ENCODE measurements at regions not wholly inside any gene's neighbourhood (a gene's known extent, or its start where the extent isn't known, plus 50 kb on each side); places are given as distances from the start of the nearest gene placed in this dataset.

GRCh38 chr1:62981434-62981833, 197.5 kb downstream of the ATG4C start:
- TF ChIP-seq EZH2phosphoT487 (IDR thresholded peaks at IDR 0.05; ENCODE audit: unreplicated experiment) (no peak), REST (IDR thresholded peaks at IDR 0.05; ENCODE audit: unreplicated experiment) (no peak), EZH2 (IDR thresholded peaks at IDR 0.05; ENCODE audit: low read depth, unreplicated experiment) (no peak)
- TF ChIP-seq, protein P1, sequence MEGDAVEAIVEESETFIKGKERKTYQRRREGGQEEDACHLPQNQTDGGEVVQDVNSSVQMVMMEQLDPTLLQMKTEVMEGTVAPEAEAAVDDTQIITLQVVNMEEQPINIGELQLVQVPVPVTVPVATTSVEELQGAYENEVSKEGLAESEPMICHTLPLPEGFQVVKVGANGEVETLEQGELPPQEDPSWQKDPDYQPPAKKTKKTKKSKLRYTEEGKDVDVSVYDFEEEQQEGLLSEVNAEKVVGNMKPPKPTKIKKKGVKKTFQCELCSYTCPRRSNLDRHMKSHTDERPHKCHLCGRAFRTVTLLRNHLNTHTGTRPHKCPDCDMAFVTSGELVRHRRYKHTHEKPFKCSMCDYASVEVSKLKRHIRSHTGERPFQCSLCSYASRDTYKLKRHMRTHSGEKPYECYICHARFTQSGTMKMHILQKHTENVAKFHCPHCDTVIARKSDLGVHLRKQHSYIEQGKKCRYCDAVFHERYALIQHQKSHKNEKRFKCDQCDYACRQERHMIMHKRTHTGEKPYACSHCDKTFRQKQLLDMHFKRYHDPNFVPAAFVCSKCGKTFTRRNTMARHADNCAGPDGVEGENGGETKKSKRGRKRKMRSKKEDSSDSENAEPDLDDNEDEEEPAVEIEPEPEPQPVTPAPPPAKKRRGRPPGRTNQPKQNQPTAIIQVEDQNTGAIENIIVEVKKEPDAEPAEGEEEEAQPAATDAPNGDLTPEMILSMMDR (conservative IDR thresholded peaks at IDR 0.05; ENCODE audit: low read depth in 2 of 2), result no peak
